ENCODE measurements at regions not wholly inside any gene's neighbourhood (a gene's known extent, or its start where the extent isn't known, plus 50 kb on each side); places are given as distances from the start of the nearest gene placed in this dataset.

DNA sequence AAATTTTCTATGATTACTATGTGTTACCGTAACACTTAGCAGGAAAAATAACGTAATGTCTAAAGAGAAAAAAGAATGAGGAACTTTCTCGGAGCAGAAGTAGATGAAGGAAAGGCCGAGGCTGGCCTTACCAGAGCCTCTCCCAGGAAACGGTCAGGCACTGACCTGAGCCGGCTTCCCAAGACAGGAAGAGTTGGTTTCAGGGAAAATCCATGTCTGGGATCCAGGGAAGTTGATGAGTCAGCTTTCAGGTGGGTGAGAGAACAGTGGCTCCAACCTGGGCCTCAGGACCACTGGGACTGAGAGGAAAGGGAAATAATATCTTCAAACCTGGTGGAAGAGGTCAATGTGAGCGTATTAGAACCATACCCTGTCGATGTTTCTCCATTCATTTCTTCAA is 93.3 kb upstream of the UBL3 start:
- H3K27me3 ChIP-seq (ENCODE audit: control insufficient read depth in 2 of 2, insufficient read depth in 2 of 2, low read length in 2 of 2), result peaks cover 3 to 23% of the 10 kb centered on the region in 2 experiments; a peak in 3 of 5 replicates

DNA sequence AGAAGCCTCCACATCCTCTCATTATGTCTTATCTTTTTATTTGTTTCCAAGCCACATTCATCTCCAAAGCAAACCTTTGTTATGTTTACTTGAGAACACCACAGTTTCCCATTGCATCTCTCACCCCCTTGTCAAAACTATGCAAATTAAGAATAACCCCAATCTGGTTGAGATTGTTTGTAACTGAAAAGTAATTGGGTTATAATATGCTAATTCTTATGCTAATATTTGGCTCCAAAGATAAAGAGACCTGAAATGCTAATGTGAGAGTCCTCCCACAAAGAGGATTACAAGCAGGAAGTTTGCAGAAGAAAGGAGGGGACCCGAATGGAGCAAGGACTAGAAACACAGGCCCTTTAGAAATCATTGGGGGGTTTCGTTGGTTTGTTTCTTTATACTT is 92.9 kb upstream of the UBL3 start:
- Histone ChIP-seq H3K4me3 (no peak overlapping the region), H3K79me2 (ENCODE audit: control insufficient read depth, insufficient read depth, low read length) (no peaks in the 10 kb centered on the region), H3K36me3 (ENCODE audit: control insufficient read depth, insufficient read depth, low read length) (no peaks in the 10 kb centered on the region), H3K9me3 (replicated peaks; ENCODE audit: control insufficient read depth, insufficient read depth, low read depth, low read length) (no peaks in the 10 kb centered on the region), H3K4me1 (replicated peaks in 1 of 2; ENCODE audit: control insufficient read depth in 2 of 2, insufficient read depth in 2 of 2, low read length in 2 of 2) (no peaks in the 10 kb centered on the region), H3K9ac (ENCODE audit: insufficient read depth in 1 of 2, low read depth in 2 of 2, low read length in 2 of 2) (no peak overlapping the region), H3K27me3 (ENCODE audit: control insufficient read depth in 2 of 2, insufficient read depth in 2 of 2, low read length in 2 of 2) (peaks cover 3 to 20% of the 10 kb centered on the region in 2 experiments; a peak in 3 of 5 replicates), H3K9me1 (ENCODE audit: control insufficient read depth, insufficient read depth, low read length) (no peaks in the 10 kb centered on the region), H3K4me2 (ENCODE audit: insufficient read depth, low read length) (no peak overlapping the region), H2AFZ (ENCODE audit: low read depth, low read length) (no peak overlapping the region), H4K20me1 (replicated peaks; ENCODE audit: control insufficient read depth, insufficient read depth, low read length) (no peaks in the 10 kb centered on the region; the same call in 1 of the 2 replicates), H3K27ac (ENCODE audit: extremely low read depth, low read depth, low read length) (no peak overlapping the region)
- 0% methylated on average over 2 of the region's 2 CpGs for WGBS (ENCODE audit: insufficient coverage, low coverage, missing lambda C conversion rate)
- POLR2A ChIA-PET, result no interaction called here
- ATAC-seq (no peak), DNase-seq (ENCODE audit: extremely low read depth in 1 of 4, low spot score in 3 of 4) (no peak), FAIRE-seq (no peak)
- BruUV-seq (replicated peaks), result no TSS peak
- in situ Hi-C loops (cut with MboI) (no loop called here), intact Hi-C loops (cut with micrococcal nuclease) (no loop called here)
- TF ChIP-seq, protein P1, sequence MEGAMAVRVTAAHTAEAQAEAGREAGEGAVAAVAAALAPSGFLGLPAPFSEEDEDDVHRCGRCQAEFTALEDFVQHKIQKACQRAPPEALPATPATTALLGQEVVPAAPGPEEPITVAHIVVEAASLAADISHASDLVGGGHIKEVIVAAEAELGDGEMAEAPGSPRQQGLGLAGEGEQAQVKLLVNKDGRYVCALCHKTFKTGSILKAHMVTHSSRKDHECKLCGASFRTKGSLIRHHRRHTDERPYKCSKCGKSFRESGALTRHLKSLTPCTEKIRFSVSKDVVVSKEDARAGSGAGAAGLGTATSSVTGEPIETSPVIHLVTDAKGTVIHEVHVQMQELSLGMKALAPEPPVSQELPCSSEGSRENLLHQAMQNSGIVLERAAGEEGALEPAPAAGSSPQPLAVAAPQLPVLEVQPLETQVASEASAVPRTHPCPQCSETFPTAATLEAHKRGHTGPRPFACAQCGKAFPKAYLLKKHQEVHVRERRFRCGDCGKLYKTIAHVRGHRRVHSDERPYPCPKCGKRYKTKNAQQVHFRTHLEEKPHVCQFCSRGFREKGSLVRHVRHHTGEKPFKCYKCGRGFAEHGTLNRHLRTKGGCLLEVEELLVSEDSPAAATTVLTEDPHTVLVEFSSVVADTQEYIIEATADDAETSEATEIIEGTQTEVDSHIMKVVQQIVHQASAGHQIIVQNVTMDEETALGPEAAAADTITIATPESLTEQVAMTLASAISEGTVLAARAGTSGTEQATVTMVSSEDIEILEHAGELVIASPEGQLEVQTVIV (CRISPR knock-in tag; IDR thresholded peaks at IDR 0.05; ENCODE audit: borderline replicate concordance), result no peak
- no peak for TF ChIP-seq EP300 (IDR thresholded peaks at IDR 0.05; ENCODE audit: low read length)
- CTCF ChIA-PET (ENCODE audit: low intra/inter-chr PET ratio), result no interaction called here

More for the DNA sequence above, 93.3 kb upstream of the UBL3 start:
- no peak overlapping the region for H3K9ac ChIP-seq (ENCODE audit: insufficient read depth in 1 of 2, low read depth in 2 of 2, low read length in 2 of 2)
- H3K27ac ChIP-seq (ENCODE audit: extremely low read depth, low read depth, low read length), result no peak overlapping the region
- FAIRE-seq (no peak), ATAC-seq (no peak), DNase-seq (ENCODE audit: extremely low read depth in 1 of 4, low spot score in 3 of 4) (no peak)
- H3K4me2 ChIP-seq (ENCODE audit: insufficient read depth, low read length), result no peak overlapping the region
- no peaks in the 10 kb centered on the region for H3K4me1 ChIP-seq (replicated peaks in 1 of 2; ENCODE audit: control insufficient read depth in 2 of 2, insufficient read depth in 2 of 2, low read length in 2 of 2)
- H2AFZ ChIP-seq (ENCODE audit: low read depth, low read length), result no peak overlapping the region
- no peaks in the 10 kb centered on the region; the same call in 1 of the 2 replicates for H4K20me1 ChIP-seq (replicated peaks; ENCODE audit: control insufficient read depth, insufficient read depth, low read length)
- in situ Hi-C loops (cut with MboI) (no loop called here), intact Hi-C loops (cut with micrococcal nuclease) (no loop called here)
- H3K4me3 ChIP-seq, result no peak overlapping the region
- H3K36me3 ChIP-seq (ENCODE audit: control insufficient read depth, insufficient read depth, low read length), result no peaks in the 10 kb centered on the region
- no TSS peak for BruUV-seq (replicated peaks)
- no peaks in the 10 kb centered on the region for H3K9me3 ChIP-seq (replicated peaks; ENCODE audit: control insufficient read depth, insufficient read depth, low read depth, low read length)
- WGBS (ENCODE audit: insufficient coverage, low coverage, missing lambda C conversion rate), result 1% methylated on average over 8 of the region's 8 CpGs
- TF ChIP-seq KLF10 (CRISPR knock-in tag; IDR thresholded peaks at IDR 0.05) (no peak), RAD21 (CRISPR knock-in tag; conservative IDR thresholded peaks at IDR 0.05 in 1 of 2, IDR thresholded peaks at IDR 0.05 in 1 of 2) (no peak), CHD2 (IDR thresholded peaks at IDR 0.05; ENCODE audit: low read depth, low read length) (no peak)
- TF ChIP-seq, protein P2, sequence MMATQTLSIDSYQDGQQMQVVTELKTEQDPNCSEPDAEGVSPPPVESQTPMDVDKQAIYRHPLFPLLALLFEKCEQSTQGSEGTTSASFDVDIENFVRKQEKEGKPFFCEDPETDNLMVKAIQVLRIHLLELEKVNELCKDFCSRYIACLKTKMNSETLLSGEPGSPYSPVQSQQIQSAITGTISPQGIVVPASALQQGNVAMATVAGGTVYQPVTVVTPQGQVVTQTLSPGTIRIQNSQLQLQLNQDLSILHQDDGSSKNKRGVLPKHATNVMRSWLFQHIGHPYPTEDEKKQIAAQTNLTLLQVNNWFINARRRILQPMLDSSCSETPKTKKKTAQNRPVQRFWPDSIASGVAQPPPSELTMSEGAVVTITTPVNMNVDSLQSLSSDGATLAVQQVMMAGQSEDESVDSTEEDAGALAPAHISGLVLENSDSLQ (IDR thresholded peaks at IDR 0.05), result no peak
- ChIA-PET POLR2A (no interaction called here), CTCF (ENCODE audit: low intra/inter-chr PET ratio) (no interaction called here)
- no peaks in the 10 kb centered on the region for H3K79me2 ChIP-seq (ENCODE audit: control insufficient read depth, insufficient read depth, low read length)
- H3K9me1 ChIP-seq (ENCODE audit: control insufficient read depth, insufficient read depth, low read length), result no peaks in the 10 kb centered on the region
